Activated T-helper 17 cell treated with anti-CD3 and anti-CD28 coated beads, Interleukin-2, amount 50 U/mL, for 72 hours (primary cell): ENCODE measurements at regions not wholly inside any gene's neighbourhood (a gene's known extent, or its start where the extent isn't known, plus 50 kb on each side); places are given as distances from the start of the nearest gene placed in this dataset.
"Not testable (repeated sequence)": the region's sequence is repeated elsewhere in the genome, so short reads cannot be mapped to it uniquely, and the experiment has no call there.

Experiments
- ATAC-seq: fragments of 150-1000 bp; cut with Tn5 transposase; replicated peaks from 2 replicates; pipeline ENCODE4 v1.10.0; 2021; ENCODE audit warnings: mild to moderate bottlenecking, moderate library complexity
- H3K27ac Mint-ChIP-seq: one replicate; pipeline ENCODE4 v1.8.0; 2022; ENCODE audit warnings: mixed read lengths
- H3K27me3 Mint-ChIP-seq: one replicate; pipeline ENCODE4 v1.8.0; 2022; ENCODE audit warnings: mixed read lengths
- H3K36me3 Mint-ChIP-seq: one replicate; pipeline ENCODE4 v1.8.0; 2022; ENCODE audit warnings: low read depth, mild to moderate bottlenecking, mixed read lengths
- H3K4me1 Mint-ChIP-seq: one replicate; pipeline ENCODE4 v1.8.0; 2022; ENCODE audit warnings: mixed read lengths
- H3K4me3 Mint-ChIP-seq: one replicate; pipeline ENCODE4 v1.8.0; 2022; ENCODE audit warnings: mild to moderate bottlenecking, mixed read lengths
- H3K9me3 Mint-ChIP-seq: one replicate; pipeline ENCODE4 v1.8.0; 2022; ENCODE audit warnings: mixed read lengths

GRCh38 chr5:102154791-102155605, 141.1 kb downstream of the SLCO4C1 start:
- peak; percentile 60 for ATAC-seq
- H3K36me3 Mint-ChIP-seq, H3K4me1 Mint-ChIP-seq, H3K9me3 Mint-ChIP-seq, H3K27me3 Mint-ChIP-seq, H3K27ac Mint-ChIP-seq: not testable (repeated sequence)
- peak overlapping the region; percentile 16 for H3K4me3 Mint-ChIP-seq

- Mint-ChIP-seq H3K27me3 (no peaks in the 10 kb centered on the region), H3K4me1 (no peaks in the 10 kb centered on the region), H3K36me3 (no peaks in the 10 kb centered on the region), H3K27ac (no peak overlapping the region), H3K9me3 (peaks cover 3% of the 10 kb centered on the region), H3K4me3 (peak overlapping the region; percentile 16)
- no peak for ATAC-seq
These were observed 141.8 kb downstream of the SLCO4C1 start for GRCh38 chr5:102154291-102154690.

- no peak overlapping the region for H3K27ac Mint-ChIP-seq
- H3K9me3 Mint-ChIP-seq, result peaks cover 3% of the 10 kb centered on the region
- peak overlapping the region; percentile 16 for H3K4me3 Mint-ChIP-seq
- no peak for ATAC-seq
- H3K27me3 Mint-ChIP-seq, result no peaks in the 10 kb centered on the region
- no peaks in the 10 kb centered on the region for H3K4me1 Mint-ChIP-seq
- no peaks in the 10 kb centered on the region for H3K36me3 Mint-ChIP-seq
These were observed 142.9 kb downstream of the SLCO4C1 start for GRCh38 chr5:102153003-102153759.

GRCh38 chr5:102139029-102139428, 157.1 kb downstream of the SLCO4C1 start:
- Mint-ChIP-seq H3K9me3 (no peaks in the 10 kb centered on the region), H3K36me3 (no peaks in the 10 kb centered on the region), H3K4me3 (no peak overlapping the region), H3K27ac (no peak overlapping the region), H3K27me3 (no peaks in the 10 kb centered on the region), H3K4me1 (no peaks in the 10 kb centered on the region)
- ATAC-seq, result no peak

- Mint-ChIP-seq H3K36me3 (no peaks in the 10 kb centered on the region), H3K9me3 (no peaks in the 10 kb centered on the region), H3K4me1 (no peaks in the 10 kb centered on the region), H3K4me3 (no peak overlapping the region), H3K27ac (no peak overlapping the region), H3K27me3 (no peaks in the 10 kb centered on the region)
- no peak for ATAC-seq
These were observed 157.8 kb downstream of the SLCO4C1 start for GRCh38 chr5:102138243-102138653.

- Mint-ChIP-seq H3K27ac (no peak overlapping the region), H3K4me3 (no peak overlapping the region), H3K27me3 (peaks cover 3% of the 10 kb centered on the region), H3K9me3 (peaks cover 4% of the 10 kb centered on the region), H3K36me3 (no peaks in the 10 kb centered on the region), H3K4me1 (no peaks in the 10 kb centered on the region)
- ATAC-seq, result no peak
These were observed 165.2 kb downstream of the SLCO4C1 start for GRCh38 chr5:102130890-102131289.

GRCh38 chr5:102130386-102130785, 165.7 kb downstream of the SLCO4C1 start:
- no peak overlapping the region for H3K27ac Mint-ChIP-seq
- peaks cover 4% of the 10 kb centered on the region for H3K9me3 Mint-ChIP-seq
- peaks cover 3% of the 10 kb centered on the region for H3K27me3 Mint-ChIP-seq
- no peak for ATAC-seq
- no peaks in the 10 kb centered on the region for H3K4me1 Mint-ChIP-seq
- H3K4me3 Mint-ChIP-seq, result no peak overlapping the region
- H3K36me3 Mint-ChIP-seq, result no peaks in the 10 kb centered on the region

- no peaks in the 10 kb centered on the region for H3K4me1 Mint-ChIP-seq
- H3K9me3 Mint-ChIP-seq, result no peaks in the 10 kb centered on the region
- no peak overlapping the region for H3K27ac Mint-ChIP-seq
- H3K4me3 Mint-ChIP-seq, result no peak overlapping the region
- H3K27me3 Mint-ChIP-seq, result peaks cover 3% of the 10 kb centered on the region
- H3K36me3 Mint-ChIP-seq, result no peaks in the 10 kb centered on the region
- ATAC-seq, result no peak
These were observed 176.8 kb downstream of the SLCO4C1 start for GRCh38 chr5:102119252-102119651.

GRCh38 chr5:102115736-102116135, 180.3 kb downstream of the SLCO4C1 start:
- no peaks in the 10 kb centered on the region for H3K9me3 Mint-ChIP-seq
- no peak overlapping the region for H3K4me3 Mint-ChIP-seq
- no peak overlapping the region for H3K27ac Mint-ChIP-seq
- no peaks in the 10 kb centered on the region for H3K4me1 Mint-ChIP-seq
- H3K27me3 Mint-ChIP-seq, result peaks cover 3% of the 10 kb centered on the region
- H3K36me3 Mint-ChIP-seq, result no peaks in the 10 kb centered on the region
- no peak for ATAC-seq

GRCh38 chr5:102114525-102115069, 181.5 kb downstream of the SLCO4C1 start:
- Mint-ChIP-seq H3K9me3 (no peaks in the 10 kb centered on the region), H3K27ac (no peak overlapping the region), H3K36me3 (no peaks in the 10 kb centered on the region), H3K4me1 (no peaks in the 10 kb centered on the region), H3K27me3 (peaks cover 3% of the 10 kb centered on the region), H3K4me3 (no peak overlapping the region)
- ATAC-seq, result no peak

GRCh38 chr5:102107865-102108264, 188.2 kb downstream of the SLCO4C1 start:
- Mint-ChIP-seq H3K4me1 (no peaks in the 10 kb centered on the region), H3K27ac (no peak overlapping the region), H3K27me3 (no peaks in the 10 kb centered on the region), H3K4me3 (no peak overlapping the region), H3K36me3 (no peaks in the 10 kb centered on the region), H3K9me3 (no peaks in the 10 kb centered on the region)
- no peak for ATAC-seq

- Mint-ChIP-seq H3K9me3 (no peaks in the 10 kb centered on the region), H3K27ac (no peak overlapping the region), H3K4me1 (no peaks in the 10 kb centered on the region), H3K36me3 (no peaks in the 10 kb centered on the region), H3K27me3 (no peaks in the 10 kb centered on the region), H3K4me3 (no peak overlapping the region)
- ATAC-seq, result no peak
These were observed 189.5 kb downstream of the SLCO4C1 start for GRCh38 chr5:102106599-102106998.

GRCh38 chr5:102099766-102100331, 196.2 kb downstream of the SLCO4C1 start:
- no peaks in the 10 kb centered on the region for H3K4me1 Mint-ChIP-seq

GRCh38 chr5:102099083-102099482, 197.0 kb downstream of the SLCO4C1 start:
- H3K27me3 Mint-ChIP-seq, H3K4me3 Mint-ChIP-seq, H3K27ac Mint-ChIP-seq, H3K4me1 Mint-ChIP-seq, H3K36me3 Mint-ChIP-seq, H3K9me3 Mint-ChIP-seq, ATAC-seq: not testable (repeated sequence)

More at GRCh38 chr5:102099766-102100331, 196.2 kb downstream of the SLCO4C1 start:
- Mint-ChIP-seq H3K9me3 (no peaks in the 10 kb centered on the region), H3K27ac (no peak overlapping the region), H3K36me3 (no peaks in the 10 kb centered on the region), H3K4me3 (no peak overlapping the region), H3K27me3 (no peaks in the 10 kb centered on the region)
- ATAC-seq, result no peak

- ATAC-seq, H3K4me1 Mint-ChIP-seq, H3K9me3 Mint-ChIP-seq, H3K27me3 Mint-ChIP-seq, H3K27ac Mint-ChIP-seq, H3K36me3 Mint-ChIP-seq, H3K4me3 Mint-ChIP-seq: not testable (repeated sequence)
These were observed 197.5 kb downstream of the SLCO4C1 start for GRCh38 chr5:102098606-102099005.
